ENCODE measurements at regions not wholly inside any gene's neighbourhood (a gene's known extent, or its start where the extent isn't known, plus 50 kb on each side); places are given as distances from the start of the nearest gene placed in this dataset.

GRCh38 chr4:173930329-173930967 is 353.0 kb downstream of the FBXO8 start:
- Histone ChIP-seq H3K36me3 (no peaks in the 10 kb centered on the region), H3K4me1 (peaks cover 21% of the 10 kb centered on the region), H3F3A (ENCODE audit: low read depth) (peaks cover 5% of the 10 kb centered on the region), H3K9ac (no peak overlapping the region), H3K27ac (no peak overlapping the region), H3K79me2 (ENCODE audit: low read depth) (no peaks in the 10 kb centered on the region), H3K4me2 (no peak overlapping the region), H4K20me1 (ENCODE audit: low read depth) (no peaks in the 10 kb centered on the region), H2AFZ (replicated peaks) (no peak overlapping the region), H3K9me3 (ENCODE audit: low read depth) (no peaks in the 10 kb centered on the region), H3K27me3 (no peaks in the 10 kb centered on the region), H3K4me3 (no peak overlapping the region)
- H3K27me3 Mint-ChIP-seq (ENCODE audit: insufficient read depth, low read depth) = no peaks in the 10 kb centered on the region
- no peaks in the 10 kb centered on the region for H3K9me3 Mint-ChIP-seq
- DNase-seq (ENCODE audit: low spot score) = no peak
- H3K27ac Mint-ChIP-seq = no peak overlapping the region
- H3K4me1 Mint-ChIP-seq = peaks cover 1% of the 10 kb centered on the region
- no peak overlapping the region for H3K4me3 Mint-ChIP-seq
- no peaks in the 10 kb centered on the region for H3K36me3 Mint-ChIP-seq
- TF ChIP-seq CTCF (IDR thresholded peaks at IDR 0.05) = no peak
- no peak for TF ChIP-seq EZH2 (IDR thresholded peaks at IDR 0.05)
- TF ChIP-seq EZH2phosphoT487 (IDR thresholded peaks at IDR 0.05) = no peak

GRCh38 chr4:173929921-173930320 is 353.5 kb downstream of the FBXO8 start:
- Histone ChIP-seq H3K36me3 (no peaks in the 10 kb centered on the region), H3K79me2 (ENCODE audit: low read depth) (no peaks in the 10 kb centered on the region), H3K9ac (no peak overlapping the region), H3F3A (ENCODE audit: low read depth) (peaks cover 2% of the 10 kb centered on the region), H3K4me2 (no peak overlapping the region), H3K4me3 (no peak overlapping the region), H3K4me1 (peaks cover 18% of the 10 kb centered on the region), H3K27ac (no peak overlapping the region), H4K20me1 (ENCODE audit: low read depth) (no peaks in the 10 kb centered on the region), H3K27me3 (no peaks in the 10 kb centered on the region), H2AFZ (replicated peaks) (no peak overlapping the region), H3K9me3 (ENCODE audit: low read depth) (no peaks in the 10 kb centered on the region)
- TF ChIP-seq CTCF (IDR thresholded peaks at IDR 0.05) (no peak), EZH2phosphoT487 (IDR thresholded peaks at IDR 0.05) (no peak), EZH2 (IDR thresholded peaks at IDR 0.05) (no peak)
- Mint-ChIP-seq H3K27me3 (ENCODE audit: insufficient read depth, low read depth) (no peaks in the 10 kb centered on the region), H3K9me3 (no peaks in the 10 kb centered on the region), H3K4me3 (no peak overlapping the region), H3K4me1 (no peaks in the 10 kb centered on the region), H3K36me3 (no peaks in the 10 kb centered on the region), H3K27ac (no peak overlapping the region)
- no peak for DNase-seq (ENCODE audit: low spot score)

- Mint-ChIP-seq H3K27me3 (ENCODE audit: insufficient read depth, low read depth) (no peaks in the 10 kb centered on the region), H3K27ac (no peak overlapping the region), H3K4me3 (no peak overlapping the region), H3K36me3 (no peaks in the 10 kb centered on the region), H3K4me1 (peaks cover 4% of the 10 kb centered on the region), H3K9me3 (no peaks in the 10 kb centered on the region)
- no peaks in the 10 kb centered on the region for H3K36me3 ChIP-seq
- DNase-seq (ENCODE audit: low spot score) = no peak
- no peaks in the 10 kb centered on the region for H3K9me3 ChIP-seq (ENCODE audit: low read depth)
- no peak overlapping the region for H3K9ac ChIP-seq
- H3K4me1 ChIP-seq = peaks cover 5% of the 10 kb centered on the region
- H2AFZ ChIP-seq (replicated peaks) = no peak overlapping the region
- no peak overlapping the region for H3K27ac ChIP-seq
- no peaks in the 10 kb centered on the region for H3K79me2 ChIP-seq (ENCODE audit: low read depth)
- no peak overlapping the region for H3K4me3 ChIP-seq
- H4K20me1 ChIP-seq (ENCODE audit: low read depth) = no peaks in the 10 kb centered on the region
- TF ChIP-seq EZH2 (IDR thresholded peaks at IDR 0.05) = no peak
- no peak for TF ChIP-seq CTCF (IDR thresholded peaks at IDR 0.05)
- no peak for TF ChIP-seq EZH2phosphoT487 (IDR thresholded peaks at IDR 0.05)
- H3K4me2 ChIP-seq = no peak overlapping the region
- no peaks in the 10 kb centered on the region for H3F3A ChIP-seq (ENCODE audit: low read depth)
- no peaks in the 10 kb centered on the region for H3K27me3 ChIP-seq
Observed at GRCh38 chr4:173924561-173924960, 358.9 kb downstream of the FBXO8 start.
